ENCODE measurements at regions not wholly inside any gene's neighbourhood (a gene's known extent, or its start where the extent isn't known, plus 50 kb on each side); places are given as distances from the start of the nearest gene placed in this dataset.

- no peaks in the 10 kb centered on the region for H3K4me1 ChIP-seq (ENCODE audit: control insufficient read depth, insufficient read depth, low read length)
- no peak overlapping the region for H3K4me3 ChIP-seq (ENCODE audit: low read depth, low read length)
- H3K27ac ChIP-seq (ENCODE audit: low read depth, low read length): no peak overlapping the region
- no peaks in the 10 kb centered on the region for H3K36me3 ChIP-seq (ENCODE audit: control insufficient read depth, insufficient read depth, low read length)
- H3K9me3 ChIP-seq (ENCODE audit: control insufficient read depth, insufficient read depth, low read depth, low read length): 0 out of 2 replicates have a peak, but pooled peaks cover 2% of the 10 kb centered on the region
- H3K9ac ChIP-seq (ENCODE audit: low read length): no peak overlapping the region
- H3K27me3 ChIP-seq (ENCODE audit: control insufficient read depth, insufficient read depth, low read length): no peaks in the 10 kb centered on the region
Measured at GRCh38 chr11:122348659-122349409, 232.8 kb upstream of the BLID start.

DNA sequence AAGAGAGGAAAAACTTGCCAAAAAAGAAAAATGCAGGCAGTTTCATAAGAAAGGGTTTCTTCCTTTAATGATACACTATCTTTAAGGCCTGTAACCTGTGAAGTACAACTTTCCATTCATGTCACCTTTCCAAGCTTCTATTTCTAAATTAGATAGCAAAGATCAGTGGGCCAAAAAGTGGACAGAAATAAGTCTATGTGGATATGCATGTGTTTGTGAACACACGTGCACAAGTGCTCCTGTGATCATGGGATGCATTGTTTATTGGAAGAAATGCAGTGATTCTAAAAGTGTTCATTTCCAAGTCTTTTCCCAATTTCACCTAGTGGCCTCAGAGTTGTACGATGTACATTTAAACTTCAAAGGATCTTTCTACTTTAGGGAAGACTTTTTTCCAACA is 230.0 kb upstream of the BLID start:
- H3K9ac ChIP-seq (ENCODE audit: low read length): no peak overlapping the region
- H3K27ac ChIP-seq (ENCODE audit: low read depth, low read length): no peak overlapping the region
- H3K4me3 ChIP-seq (ENCODE audit: low read depth, low read length): no peak overlapping the region
- no peaks in the 10 kb centered on the region for H3K4me1 ChIP-seq (ENCODE audit: control insufficient read depth, insufficient read depth, low read length)
- no peaks in the 10 kb centered on the region for H3K27me3 ChIP-seq (ENCODE audit: control insufficient read depth, insufficient read depth, low read length)
- H3K9me3 ChIP-seq (ENCODE audit: control insufficient read depth, insufficient read depth, low read depth, low read length): no peaks in the 10 kb centered on the region
- no peaks in the 10 kb centered on the region for H3K36me3 ChIP-seq (ENCODE audit: control insufficient read depth, insufficient read depth, low read length)

DNA sequence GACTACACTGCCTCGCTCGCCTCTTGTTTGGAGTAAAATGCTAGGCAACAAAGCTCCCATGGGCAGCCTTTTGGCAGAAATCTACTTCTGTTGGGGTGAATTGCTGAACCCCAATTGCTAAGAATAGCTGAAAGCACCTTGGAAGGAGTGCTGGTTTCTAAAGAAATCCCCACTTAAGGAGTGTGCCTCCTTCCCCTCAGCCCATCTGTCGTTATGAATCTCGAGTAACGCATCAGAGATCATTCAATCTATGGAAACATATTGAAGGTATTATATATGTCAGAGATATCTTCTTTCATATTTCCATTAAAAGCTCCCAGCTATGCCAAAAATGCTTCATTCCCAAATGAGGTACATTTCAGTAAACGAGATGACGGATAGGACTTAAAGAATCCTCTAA is 229.6 kb upstream of the BLID start:
- no peak overlapping the region for H3K27ac ChIP-seq (ENCODE audit: low read depth, low read length)
- no peak overlapping the region for H3K9ac ChIP-seq (ENCODE audit: low read length)
- no peak overlapping the region for H3K4me3 ChIP-seq (ENCODE audit: low read depth, low read length)
- no peaks in the 10 kb centered on the region for H3K9me3 ChIP-seq (ENCODE audit: control insufficient read depth, insufficient read depth, low read depth, low read length)
- H3K36me3 ChIP-seq (ENCODE audit: control insufficient read depth, insufficient read depth, low read length): no peaks in the 10 kb centered on the region
- no peaks in the 10 kb centered on the region for H3K4me1 ChIP-seq (ENCODE audit: control insufficient read depth, insufficient read depth, low read length)
- H3K27me3 ChIP-seq (ENCODE audit: control insufficient read depth, insufficient read depth, low read length): no peaks in the 10 kb centered on the region

DNA sequence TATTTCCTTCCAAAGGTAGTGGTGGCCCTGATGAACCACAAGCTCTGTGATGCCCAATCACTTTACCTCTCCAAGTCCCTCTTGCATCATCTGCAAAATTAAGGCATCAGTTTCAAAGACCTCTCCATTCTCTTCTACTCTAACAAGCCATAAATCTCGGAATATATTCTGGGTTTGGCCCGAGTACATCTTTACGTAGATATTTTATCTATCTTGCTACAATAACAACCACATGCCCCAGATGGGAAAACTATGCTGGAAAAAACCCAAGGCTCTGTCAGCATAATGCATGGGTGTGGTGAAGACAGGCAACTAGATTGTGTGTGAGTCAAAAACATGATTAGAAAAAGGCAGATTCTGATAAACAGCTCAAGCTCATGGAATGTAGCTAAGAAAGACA is 228.2 kb upstream of the BLID start:
- Histone ChIP-seq H3K4me1 (ENCODE audit: control insufficient read depth, insufficient read depth, low read length) (no peaks in the 10 kb centered on the region), H3K27ac (ENCODE audit: low read depth, low read length) (no peak overlapping the region), H3K27me3 (ENCODE audit: control insufficient read depth, insufficient read depth, low read length) (no peaks in the 10 kb centered on the region)

GRCh38 chr11:122343210-122343609 is 227.2 kb upstream of the BLID start:
- Histone ChIP-seq H3K4me3 (ENCODE audit: low read depth, low read length) (no peak overlapping the region), H3K9ac (ENCODE audit: low read length) (no peak overlapping the region), H3K27me3 (ENCODE audit: control insufficient read depth, insufficient read depth, low read length) (no peaks in the 10 kb centered on the region), H3K27ac (ENCODE audit: low read depth, low read length) (no peak overlapping the region), H3K4me1 (ENCODE audit: control insufficient read depth, insufficient read depth, low read length) (no peaks in the 10 kb centered on the region), H3K9me3 (ENCODE audit: control insufficient read depth, insufficient read depth, low read depth, low read length) (no peaks in the 10 kb centered on the region), H3K36me3 (ENCODE audit: control insufficient read depth, insufficient read depth, low read length) (no peaks in the 10 kb centered on the region)

More for the DNA sequence above, 228.2 kb upstream of the BLID start:
- H3K36me3 ChIP-seq (ENCODE audit: control insufficient read depth, insufficient read depth, low read length): no peaks in the 10 kb centered on the region
- H3K9ac ChIP-seq (ENCODE audit: low read length): no peak overlapping the region
- H3K4me3 ChIP-seq (ENCODE audit: low read depth, low read length): no peak overlapping the region
- H3K9me3 ChIP-seq (ENCODE audit: control insufficient read depth, insufficient read depth, low read depth, low read length): no peaks in the 10 kb centered on the region

DNA sequence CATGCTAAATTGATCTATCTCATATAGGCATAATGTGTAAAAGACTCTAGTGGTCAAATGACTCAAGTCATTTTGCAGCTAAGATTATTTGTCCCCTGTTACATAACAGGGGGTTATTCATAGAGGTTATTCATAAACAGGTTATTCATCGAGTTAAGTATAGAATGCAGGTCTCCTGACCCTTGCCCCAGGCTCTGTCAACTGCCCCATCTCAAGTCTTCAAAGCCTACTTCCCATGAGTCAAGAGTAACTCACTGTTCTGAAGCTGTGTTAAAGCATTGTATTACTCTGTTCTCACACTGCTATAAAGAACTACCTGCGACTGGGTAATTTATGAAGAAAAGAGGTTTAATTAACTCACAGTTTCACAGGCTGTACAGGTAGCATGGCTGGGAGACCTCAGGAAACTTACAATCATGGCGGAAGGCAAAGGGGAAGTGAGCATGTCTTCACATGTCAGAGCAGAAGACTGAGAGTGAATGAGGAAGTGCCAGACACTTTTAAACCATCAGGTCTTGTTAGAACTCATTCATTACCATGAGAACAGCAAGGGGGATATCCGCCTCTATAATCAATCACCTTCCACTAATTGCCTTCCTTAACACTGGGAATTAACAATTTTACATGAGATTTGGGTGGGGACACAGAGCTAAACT is 226.2 kb upstream of the BLID start:
- H3K9ac ChIP-seq (ENCODE audit: low read length): no peak overlapping the region
- no peaks in the 10 kb centered on the region for H3K4me1 ChIP-seq (ENCODE audit: control insufficient read depth, insufficient read depth, low read length)
- no peaks in the 10 kb centered on the region for H3K36me3 ChIP-seq (ENCODE audit: control insufficient read depth, insufficient read depth, low read length)
- H3K9me3 ChIP-seq (ENCODE audit: control insufficient read depth, insufficient read depth, low read depth, low read length): no peaks in the 10 kb centered on the region
- H3K27me3 ChIP-seq (ENCODE audit: control insufficient read depth, insufficient read depth, low read length): no peaks in the 10 kb centered on the region
- no peak overlapping the region for H3K27ac ChIP-seq (ENCODE audit: low read depth, low read length)
- H3K4me3 ChIP-seq (ENCODE audit: low read depth, low read length): no peak overlapping the region

DNA sequence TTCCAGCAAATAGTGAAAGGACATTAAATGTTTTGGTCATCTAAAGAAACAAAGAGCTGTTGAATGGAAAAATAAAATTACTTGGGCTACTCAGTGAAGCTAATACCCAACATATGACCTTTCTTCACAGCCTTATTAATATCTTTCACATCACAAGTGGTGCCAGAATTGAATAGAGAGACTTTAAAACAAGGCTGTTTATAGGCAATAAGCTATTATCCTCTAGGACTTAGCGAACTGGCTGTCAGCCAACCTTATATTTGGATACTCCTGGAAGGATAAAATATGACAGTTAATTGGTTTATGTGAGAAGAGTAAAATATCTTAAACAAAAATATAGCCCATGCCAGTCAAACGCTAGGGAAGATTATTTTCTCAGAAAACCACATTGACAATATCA is 225.5 kb upstream of the BLID start:
- Histone ChIP-seq H3K4me1 (ENCODE audit: control insufficient read depth, insufficient read depth, low read length) (no peaks in the 10 kb centered on the region), H3K27ac (ENCODE audit: low read depth, low read length) (no peak overlapping the region), H3K27me3 (ENCODE audit: control insufficient read depth, insufficient read depth, low read length) (no peaks in the 10 kb centered on the region), H3K36me3 (ENCODE audit: control insufficient read depth, insufficient read depth, low read length) (no peaks in the 10 kb centered on the region), H3K9ac (ENCODE audit: low read length) (no peak overlapping the region), H3K4me3 (ENCODE audit: low read depth, low read length) (no peak overlapping the region), H3K9me3 (ENCODE audit: control insufficient read depth, insufficient read depth, low read depth, low read length) (no peaks in the 10 kb centered on the region)

GRCh38 chr11:122340607-122341290 is 224.7 kb upstream of the BLID start:
- Histone ChIP-seq H3K27me3 (ENCODE audit: control insufficient read depth, insufficient read depth, low read length) (no peaks in the 10 kb centered on the region), H3K4me1 (ENCODE audit: control insufficient read depth, insufficient read depth, low read length) (no peaks in the 10 kb centered on the region), H3K4me3 (ENCODE audit: low read depth, low read length) (no peak overlapping the region), H3K27ac (ENCODE audit: low read depth, low read length) (no peak overlapping the region), H3K9me3 (ENCODE audit: control insufficient read depth, insufficient read depth, low read depth, low read length) (no peaks in the 10 kb centered on the region), H3K36me3 (ENCODE audit: control insufficient read depth, insufficient read depth, low read length) (no peaks in the 10 kb centered on the region), H3K9ac (ENCODE audit: low read length) (no peak overlapping the region)

DNA sequence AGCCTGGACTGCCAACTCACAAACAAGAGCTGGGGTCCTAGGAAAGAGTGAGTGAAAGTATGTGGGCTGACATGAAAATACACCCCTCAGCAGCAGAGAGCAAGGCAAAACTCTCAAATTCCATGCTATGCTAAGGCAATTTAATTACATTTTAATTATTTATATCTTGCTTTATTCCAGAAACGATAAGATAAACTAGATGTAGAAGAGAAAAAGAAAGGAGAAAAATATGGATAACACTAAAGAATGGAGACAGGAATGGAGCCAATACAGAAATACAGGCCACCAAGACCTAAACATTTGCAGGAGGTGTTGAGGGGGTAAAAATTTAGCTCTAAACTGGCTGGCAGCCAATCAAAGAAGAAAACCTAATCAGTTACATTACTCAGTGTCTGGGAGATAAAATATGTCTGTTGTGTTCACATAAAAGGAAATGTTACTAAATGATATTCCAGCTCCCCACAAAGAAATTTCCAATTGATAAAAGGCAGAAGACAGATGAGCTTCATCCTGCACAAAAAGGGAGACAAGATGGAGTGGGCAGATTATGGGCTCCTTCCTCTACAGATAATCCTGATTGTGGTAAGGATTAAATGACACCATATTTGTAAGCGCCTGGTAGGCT is 223.5 kb upstream of the BLID start:
- H3K9me3 ChIP-seq (ENCODE audit: control insufficient read depth, insufficient read depth, low read depth, low read length): no peaks in the 10 kb centered on the region
- H3K27me3 ChIP-seq (ENCODE audit: control insufficient read depth, insufficient read depth, low read length): no peaks in the 10 kb centered on the region
- H3K36me3 ChIP-seq (ENCODE audit: control insufficient read depth, insufficient read depth, low read length): no peaks in the 10 kb centered on the region
- no peak overlapping the region for H3K9ac ChIP-seq (ENCODE audit: low read length)
- H3K4me3 ChIP-seq (ENCODE audit: low read depth, low read length): no peak overlapping the region
- no peaks in the 10 kb centered on the region for H3K4me1 ChIP-seq (ENCODE audit: control insufficient read depth, insufficient read depth, low read length)
- no peak overlapping the region for H3K27ac ChIP-seq (ENCODE audit: low read depth, low read length)

DNA sequence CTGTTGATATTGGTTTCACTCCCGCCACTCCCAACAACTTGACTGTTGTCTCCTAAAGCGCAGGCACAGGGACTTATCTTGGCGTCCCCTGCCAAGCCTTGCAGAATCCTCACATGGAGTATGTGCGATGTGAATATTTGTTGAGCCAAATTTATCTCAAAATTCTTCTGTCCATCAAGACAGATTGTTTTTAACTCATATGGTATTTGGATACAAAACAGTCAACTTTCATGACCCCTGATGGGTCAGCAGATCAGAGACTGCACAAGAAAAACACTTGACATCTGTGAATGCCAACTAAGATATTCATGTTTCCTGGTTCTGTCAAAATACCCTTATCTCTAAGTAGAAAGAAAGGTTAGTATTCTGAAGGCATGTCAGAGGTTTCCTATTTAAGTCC is 221.7 kb upstream of the BLID start:
- Histone ChIP-seq H3K27me3 (ENCODE audit: control insufficient read depth, insufficient read depth, low read length) (no peaks in the 10 kb centered on the region), H3K36me3 (ENCODE audit: control insufficient read depth, insufficient read depth, low read length) (no peaks in the 10 kb centered on the region), H3K9ac (ENCODE audit: low read length) (no peak overlapping the region), H3K4me3 (ENCODE audit: low read depth, low read length) (no peak overlapping the region), H3K4me1 (ENCODE audit: control insufficient read depth, insufficient read depth, low read length) (no peaks in the 10 kb centered on the region), H3K27ac (ENCODE audit: low read depth, low read length) (no peak overlapping the region), H3K9me3 (ENCODE audit: control insufficient read depth, insufficient read depth, low read depth, low read length) (no peaks in the 10 kb centered on the region)

DNA sequence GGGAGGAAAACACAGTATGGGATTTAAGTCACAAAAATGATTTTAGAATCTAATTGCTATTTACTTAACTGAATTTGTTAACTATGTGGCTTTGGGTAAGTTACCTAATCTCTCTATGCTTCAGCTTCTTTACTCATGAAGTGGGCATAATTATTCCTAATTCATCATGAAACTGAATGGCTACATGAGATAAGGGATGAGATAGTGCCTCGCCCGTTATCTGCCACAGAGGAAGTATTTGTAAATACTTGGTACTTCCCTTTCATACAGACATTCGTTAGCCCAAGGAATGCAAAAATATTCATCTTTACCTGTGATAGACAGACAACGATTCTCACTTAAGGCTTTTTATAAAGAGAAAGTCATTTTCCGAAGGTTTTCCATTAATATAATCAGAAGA is 221.2 kb upstream of the BLID start:
- Histone ChIP-seq H3K4me3 (ENCODE audit: low read depth, low read length) (no peak overlapping the region), H3K9ac (ENCODE audit: low read length) (no peak overlapping the region), H3K36me3 (ENCODE audit: control insufficient read depth, insufficient read depth, low read length) (no peaks in the 10 kb centered on the region), H3K27ac (ENCODE audit: low read depth, low read length) (no peak overlapping the region), H3K9me3 (ENCODE audit: control insufficient read depth, insufficient read depth, low read depth, low read length) (no peaks in the 10 kb centered on the region), H3K4me1 (ENCODE audit: control insufficient read depth, insufficient read depth, low read length) (no peaks in the 10 kb centered on the region), H3K27me3 (ENCODE audit: control insufficient read depth, insufficient read depth, low read length) (no peaks in the 10 kb centered on the region)

Measured in HUES6 (cell line).